Mucosa of gallbladder (tissue), 1 donor: ENCODE measurements at regions not wholly inside any gene's neighbourhood (a gene's known extent, or its start where the extent isn't known, plus 50 kb on each side); places are given as distances from the start of the nearest gene placed in this dataset.

ENCODE experiments used
- DNase-seq: peaks from one replicate; pipeline ENCODE4 v3.0.0-alpha.2; 2020; ENCODE audit warnings: low spot score
- donor health status: DM: no; HTN: no; CAD: no.

- no peak for DNase-seq
These were observed 751.2 kb downstream of the TSN start for GRCh38 chr2:122506620-122507019.

DNA sequence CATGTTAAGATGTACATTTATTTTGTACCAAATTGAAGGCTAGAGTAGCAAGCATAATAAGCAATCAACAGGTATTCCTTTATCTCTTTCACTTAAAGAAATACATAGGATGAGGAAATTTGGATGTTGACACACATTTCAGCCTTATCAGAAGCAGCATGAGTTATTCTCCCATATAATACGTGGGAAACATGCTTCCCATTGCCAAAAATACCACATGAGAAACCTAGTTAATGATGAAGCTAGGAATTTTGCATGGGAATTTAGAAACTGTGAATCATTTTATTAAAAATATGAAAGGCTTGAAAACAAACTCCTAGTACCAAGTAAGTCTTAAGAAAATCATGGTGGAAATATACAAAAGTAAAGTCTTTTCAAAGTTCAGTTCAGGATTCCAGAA lies 751.8 kb downstream of the TSN start:
- no peak for DNase-seq

GRCh38 chr2:122512091-122512490 lies 756.6 kb downstream of the TSN start:
- DNase-seq, result no peak

DNA sequence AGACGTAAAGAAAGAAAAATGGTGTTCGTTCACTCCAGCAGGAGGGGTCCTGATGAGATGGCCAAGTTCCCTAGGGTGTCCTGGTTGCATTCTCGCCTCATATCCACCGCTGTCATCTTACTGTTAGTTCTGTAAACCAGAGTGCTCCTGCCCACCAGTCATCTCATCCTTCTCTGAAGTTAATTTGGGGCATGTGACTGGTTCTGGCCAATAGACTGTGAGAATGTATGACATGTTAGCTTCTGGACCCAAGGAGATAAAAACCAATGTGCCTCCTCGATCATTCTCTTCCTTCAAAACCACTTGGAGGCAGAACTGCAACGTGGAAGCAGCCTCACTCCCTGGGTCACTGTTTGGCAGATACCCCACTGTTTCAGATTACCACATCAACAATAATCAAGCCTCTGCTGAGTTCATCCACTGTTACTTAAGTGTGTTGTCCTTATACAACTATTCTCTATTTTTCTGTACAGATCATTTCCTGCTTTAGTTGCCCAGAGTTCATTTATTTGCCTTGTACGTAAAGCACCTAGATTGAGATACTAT lies 759.1 kb downstream of the TSN start:
- no peak for DNase-seq

DNA sequence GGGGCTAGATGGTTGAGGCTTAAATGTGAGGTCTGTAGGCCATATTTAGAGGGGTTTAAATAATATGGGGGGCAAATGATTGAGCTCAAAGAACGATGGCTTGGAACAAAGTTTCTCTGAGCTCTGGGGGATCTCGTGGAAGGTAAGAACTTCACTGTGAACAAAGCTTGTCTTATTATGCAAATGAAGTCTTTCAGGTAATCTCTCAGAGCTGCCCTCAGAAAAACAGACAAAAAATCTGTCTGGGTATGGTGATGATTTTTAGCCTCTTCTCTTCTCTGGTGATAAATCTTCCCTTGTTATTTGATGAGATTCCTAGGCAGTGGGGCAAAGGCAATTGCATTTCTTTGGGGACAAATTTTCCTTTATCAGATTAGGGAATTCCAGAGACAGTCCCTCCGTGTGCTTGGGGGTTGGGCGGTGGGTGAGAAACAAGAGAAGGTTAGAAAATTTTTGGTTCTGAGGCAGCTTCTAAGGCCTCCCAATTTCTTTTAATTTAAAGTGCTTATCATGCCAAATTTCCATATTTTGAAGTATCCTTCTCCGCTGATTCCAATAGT lies 760.4 kb downstream of the TSN start:
- DNase-seq, result no peak

DNA sequence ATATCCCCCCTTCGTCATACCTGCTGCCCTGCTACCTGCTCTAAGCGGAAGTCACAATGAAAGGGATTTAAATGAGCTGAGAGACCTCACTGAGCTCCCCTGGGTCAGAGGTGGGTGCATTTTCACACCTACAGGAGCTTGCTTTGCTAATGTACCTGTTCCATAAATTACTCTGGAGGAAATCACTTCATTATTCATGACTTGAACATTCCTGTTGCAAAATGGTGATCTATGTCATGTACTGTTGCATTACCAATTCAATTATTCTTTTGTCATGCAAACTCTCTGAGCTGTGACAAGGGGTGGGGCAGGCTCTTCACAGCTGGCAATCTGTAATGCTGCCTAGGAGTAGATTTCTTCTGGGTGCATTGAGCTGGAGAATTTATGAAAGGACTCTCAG lies 761.3 kb downstream of the TSN start:
- DNase-seq, result no peak

GRCh38 chr2:122519366-122519765 lies 763.9 kb downstream of the TSN start:
- DNase-seq, result no peak

- DNase-seq, result no peak
These were observed 764.6 kb downstream of the TSN start for GRCh38 chr2:122519821-122520611.

GRCh38 chr2:122523143-122523542 lies 767.7 kb downstream of the TSN start:
- DNase-seq, result no peak

DNA sequence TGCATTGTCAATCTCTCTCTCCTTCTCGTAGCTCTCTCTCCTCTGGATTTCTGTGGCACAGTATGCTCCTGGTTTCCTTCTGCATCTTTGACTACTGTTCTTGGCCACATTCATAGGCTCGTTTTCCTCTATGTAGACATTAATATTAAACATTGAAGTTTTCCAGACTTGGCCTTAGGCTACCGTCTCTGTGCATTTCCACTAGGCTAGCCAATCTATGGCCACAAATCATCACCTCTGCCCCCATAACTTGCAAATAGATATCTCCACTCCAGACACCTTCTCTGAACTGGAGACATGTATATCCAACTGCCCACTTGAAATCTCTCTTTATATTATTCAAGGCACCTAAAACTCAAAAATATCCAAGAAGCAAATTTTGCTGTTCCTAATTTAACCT lies 768.5 kb downstream of the TSN start:
- DNase-seq, result no peak

DNA sequence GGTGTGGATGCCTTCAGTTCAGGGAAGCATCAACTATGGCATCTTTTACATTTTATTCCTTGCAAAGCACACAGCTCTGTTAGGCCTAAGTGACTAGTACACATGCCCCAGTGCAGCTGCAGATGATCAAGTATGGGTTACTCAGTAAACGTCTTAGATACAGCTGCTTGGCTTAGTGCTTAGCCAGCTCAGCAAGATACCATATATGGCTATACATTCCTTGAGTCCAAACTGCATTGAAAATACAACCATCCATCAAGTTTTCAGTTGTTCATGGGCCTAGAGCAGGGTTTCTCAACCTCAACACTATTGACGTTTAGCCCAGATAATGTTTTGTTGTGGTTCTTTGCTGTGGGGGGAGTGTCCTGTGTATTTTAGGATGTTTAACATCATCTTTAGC lies 769.9 kb downstream of the TSN start:
- no peak for DNase-seq

DNA sequence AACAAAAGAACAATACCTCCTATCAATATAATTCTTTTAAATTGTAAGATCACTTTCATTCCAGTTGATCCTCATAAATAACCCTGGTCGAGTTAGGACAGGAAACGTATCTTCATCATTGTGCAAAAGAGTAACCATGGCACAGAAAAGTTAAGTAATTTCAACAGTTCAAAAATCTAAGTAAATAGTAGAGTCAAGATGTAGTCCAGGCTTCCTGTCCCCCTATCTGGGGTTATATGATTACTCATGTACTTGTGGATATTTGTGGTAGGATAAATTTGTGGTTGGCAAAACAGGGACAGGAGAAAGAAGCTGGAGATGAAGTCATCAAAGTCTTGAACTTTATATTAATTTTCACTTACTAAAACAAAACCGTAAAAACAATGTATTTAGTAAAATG lies 772.6 kb downstream of the TSN start:
- DNase-seq, result no peak

DNA sequence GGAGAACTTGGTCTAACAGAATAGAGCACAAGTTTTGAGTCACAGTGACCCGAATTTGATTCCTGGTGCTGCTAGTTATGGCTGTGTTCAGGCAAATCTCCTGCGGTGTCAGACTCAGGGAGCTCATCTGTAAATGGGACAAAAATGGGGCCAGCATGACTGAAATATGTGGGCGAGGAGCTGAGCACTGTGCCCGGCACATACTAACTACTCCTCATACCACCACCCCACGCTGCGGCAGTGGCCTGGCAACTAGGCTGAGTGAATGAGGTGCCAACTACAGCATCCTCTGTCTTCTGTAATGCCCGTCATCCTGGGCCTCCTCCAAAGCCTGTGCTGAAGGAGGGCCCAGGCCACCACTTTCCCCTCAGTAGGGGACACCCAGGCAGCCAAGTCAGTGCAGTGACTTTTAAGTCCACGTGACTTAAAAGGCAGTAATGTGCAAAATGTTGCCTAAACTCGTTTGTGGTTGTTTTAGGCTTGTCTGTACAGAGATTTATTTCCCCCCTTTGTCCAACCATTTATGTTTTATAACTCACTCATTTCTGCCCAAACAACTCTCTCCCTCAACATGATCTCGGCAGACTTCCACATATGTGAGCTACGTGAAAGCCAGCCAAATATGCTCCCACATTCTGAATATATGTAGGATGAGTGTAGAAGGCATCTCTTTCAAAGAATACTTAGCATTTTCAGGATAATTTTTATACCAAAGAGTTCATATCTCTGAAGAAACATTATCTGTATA lies 773.7 kb downstream of the TSN start:
- DNase-seq, result no peak

GRCh38 chr2:122530814-122531213 lies 775.4 kb downstream of the TSN start:
- DNase-seq, result no peak

DNA sequence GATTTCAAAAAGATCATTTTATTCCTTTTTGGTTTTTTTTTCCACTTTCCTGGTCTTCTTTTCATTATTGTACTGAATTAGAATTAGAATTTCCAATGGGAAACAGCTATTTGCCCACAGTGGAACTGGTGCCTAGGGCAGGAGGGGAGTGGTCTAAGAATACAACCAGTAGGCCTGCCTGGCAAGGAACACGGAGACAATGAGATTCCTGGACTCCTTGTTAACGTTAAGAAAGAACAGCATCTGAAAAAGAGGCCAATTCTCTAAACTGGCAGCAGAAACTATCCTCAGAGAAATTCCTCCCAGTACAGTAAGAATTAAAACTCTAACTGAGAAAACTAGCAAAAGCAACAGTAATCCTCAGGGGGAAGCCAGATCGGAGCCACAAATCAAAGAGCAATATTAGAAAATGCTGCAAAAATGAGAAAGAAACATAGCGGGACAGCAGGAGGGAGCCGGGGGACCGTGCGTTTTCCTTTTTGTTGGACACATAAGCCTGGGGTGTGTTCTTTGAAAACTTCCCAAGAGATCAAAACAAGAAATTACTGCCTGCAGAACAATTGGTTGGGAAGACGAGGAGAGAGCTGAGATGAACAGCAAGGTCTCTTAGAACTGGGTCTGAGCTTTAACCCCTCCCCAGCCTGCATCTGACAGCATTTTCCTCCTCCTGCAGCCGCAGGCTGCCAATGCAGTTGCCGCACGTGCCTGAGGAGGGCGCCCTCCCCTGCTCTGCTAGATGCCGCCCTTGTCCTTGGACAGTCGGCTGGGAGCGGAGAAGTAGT lies 776.0 kb downstream of the TSN start:
- no peak for DNase-seq

GRCh38 chr2:122532072-122532344 lies 776.6 kb downstream of the TSN start:
- DNase-seq, result no peak

- DNase-seq, result no peak
These were observed 777.0 kb downstream of the TSN start for GRCh38 chr2:122532481-122532880.

DNA sequence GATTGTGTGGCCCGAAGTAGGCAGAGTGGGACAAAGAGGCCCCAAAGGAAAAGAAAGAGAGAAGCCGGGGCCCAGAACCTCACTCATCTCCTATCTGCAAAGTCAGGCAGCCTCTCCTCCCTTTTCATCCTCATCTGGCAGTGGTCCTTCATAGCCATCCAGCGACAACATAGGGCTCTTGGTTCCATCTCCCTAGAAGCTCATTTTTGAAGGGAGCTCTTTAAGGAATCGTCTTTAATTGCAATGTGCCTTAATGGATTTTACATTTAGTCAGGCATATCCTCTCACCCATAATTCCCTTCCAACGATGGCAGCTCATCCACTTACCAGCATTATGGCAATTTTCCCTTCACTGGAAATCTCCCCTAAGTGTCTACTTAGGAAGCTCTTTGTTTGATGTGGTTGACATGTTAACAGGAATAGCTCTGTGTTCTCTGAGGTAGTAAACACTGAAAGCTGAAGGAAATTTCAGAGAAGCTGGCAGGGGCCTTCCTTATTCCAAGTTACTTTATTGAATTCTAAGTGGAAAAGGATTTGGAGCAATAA lies 780.6 kb downstream of the TSN start:
- DNase-seq, result no peak

DNA sequence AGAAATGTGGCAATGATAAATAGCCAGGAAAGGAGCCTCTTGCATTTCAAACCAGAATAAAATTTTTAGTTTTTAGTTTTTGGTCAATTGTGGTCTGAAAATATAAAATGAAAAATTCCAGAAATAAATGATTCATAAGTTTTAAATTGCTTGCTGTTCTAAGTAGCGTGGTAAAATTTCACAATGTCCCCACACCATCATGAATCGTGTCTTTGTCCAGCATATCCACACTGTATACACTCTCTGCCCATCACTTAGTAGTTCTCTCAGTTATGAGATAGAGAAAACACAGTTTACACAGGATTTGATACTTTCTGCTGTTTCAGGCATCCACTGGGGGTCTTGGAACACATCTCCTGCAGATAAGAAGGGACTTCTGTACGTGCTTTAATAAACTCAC lies 783.9 kb downstream of the TSN start:
- DNase-seq, result no peak

GRCh38 chr2:122539920-122540319 lies 784.5 kb downstream of the TSN start:
- no peak for DNase-seq

- DNase-seq, result no peak
These were observed 786.8 kb downstream of the TSN start for GRCh38 chr2:122542236-122542635.

DNA sequence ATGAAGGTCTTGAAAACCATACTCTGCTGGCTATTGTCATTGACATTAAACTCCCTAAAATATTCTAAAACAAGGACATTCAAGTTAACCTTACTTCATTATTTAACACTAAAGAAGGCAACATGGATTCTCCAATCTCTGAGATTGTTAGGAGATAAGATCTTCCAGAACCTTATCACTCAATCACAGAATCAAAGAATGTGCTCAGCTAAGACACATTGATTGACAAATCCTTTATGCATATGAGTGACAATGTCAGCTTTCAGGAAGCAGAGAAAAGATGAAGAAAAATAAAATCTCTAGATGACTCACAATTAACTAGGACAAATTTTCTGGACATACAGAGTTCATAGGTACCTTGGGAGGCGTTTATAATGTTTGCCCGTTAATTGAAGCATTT lies 787.2 kb downstream of the TSN start:
- DNase-seq, result no peak
